Neural progenitor cell (in vitro differentiated cells): ENCODE measurements at regions not wholly inside any gene's neighbourhood (a gene's known extent, or its start where the extent isn't known, plus 50 kb on each side); places are given as distances from the start of the nearest gene placed in this dataset.

Experiments
- EZH2 ChIP-seq: fragments of 200-600 bp; sonication (generic); IDR thresholded peaks from 2 replicates; pipeline ENCODE4 v1.6.1; 2017; ENCODE audit warnings: antibody characterized with exemption, mild to moderate bottlenecking, moderate library complexity
- EZH2phosphoT487 ChIP-seq: fragments of 200-600 bp; sonication (generic); IDR thresholded peaks from 2 replicates; pipeline ENCODE4 v1.6.1; 2017; ENCODE audit warnings: antibody characterized with exemption
- TF ChIP-seq, protein P1 (sequence below): fragments of 200-600 bp; sonication (generic); IDR thresholded peaks from 2 replicates; pipeline ENCODE4 v1.5.1; 2017; ENCODE audit warnings: antibody characterized with exemption, mild to moderate bottlenecking

DNA sequence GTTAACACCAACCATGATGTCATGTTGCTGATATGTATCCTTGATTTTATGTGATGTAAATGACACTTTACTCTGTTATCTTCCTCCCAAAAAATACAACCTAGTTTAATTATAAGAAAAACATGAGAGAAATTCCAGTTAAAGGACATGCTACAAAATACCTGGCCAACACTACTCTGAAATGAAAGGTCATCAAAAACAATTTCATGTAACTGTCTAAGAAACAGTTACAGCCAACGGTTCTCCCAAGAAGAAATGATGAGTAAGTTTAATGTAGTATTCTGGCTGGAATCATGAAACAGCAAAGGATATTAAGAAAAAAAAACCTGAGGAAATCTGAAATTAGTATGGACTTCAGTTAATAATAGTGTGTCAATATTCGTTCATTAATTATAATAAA is 653.3 kb upstream of the FOXG1 start:
- TF ChIP-seq, protein P1, sequence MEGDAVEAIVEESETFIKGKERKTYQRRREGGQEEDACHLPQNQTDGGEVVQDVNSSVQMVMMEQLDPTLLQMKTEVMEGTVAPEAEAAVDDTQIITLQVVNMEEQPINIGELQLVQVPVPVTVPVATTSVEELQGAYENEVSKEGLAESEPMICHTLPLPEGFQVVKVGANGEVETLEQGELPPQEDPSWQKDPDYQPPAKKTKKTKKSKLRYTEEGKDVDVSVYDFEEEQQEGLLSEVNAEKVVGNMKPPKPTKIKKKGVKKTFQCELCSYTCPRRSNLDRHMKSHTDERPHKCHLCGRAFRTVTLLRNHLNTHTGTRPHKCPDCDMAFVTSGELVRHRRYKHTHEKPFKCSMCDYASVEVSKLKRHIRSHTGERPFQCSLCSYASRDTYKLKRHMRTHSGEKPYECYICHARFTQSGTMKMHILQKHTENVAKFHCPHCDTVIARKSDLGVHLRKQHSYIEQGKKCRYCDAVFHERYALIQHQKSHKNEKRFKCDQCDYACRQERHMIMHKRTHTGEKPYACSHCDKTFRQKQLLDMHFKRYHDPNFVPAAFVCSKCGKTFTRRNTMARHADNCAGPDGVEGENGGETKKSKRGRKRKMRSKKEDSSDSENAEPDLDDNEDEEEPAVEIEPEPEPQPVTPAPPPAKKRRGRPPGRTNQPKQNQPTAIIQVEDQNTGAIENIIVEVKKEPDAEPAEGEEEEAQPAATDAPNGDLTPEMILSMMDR: no peak
- TF ChIP-seq EZH2 (no peak), EZH2phosphoT487 (no peak)
